ENCODE measurements at regions not wholly inside any gene's neighbourhood (a gene's known extent, or its start where the extent isn't known, plus 50 kb on each side); places are given as distances from the start of the nearest gene placed in this dataset.

GRCh38 chr6:77074037-77074713, 389.1 kb downstream of the HTR1B start:
- Histone ChIP-seq H4K20me1 (ENCODE audit: insufficient read depth, low read length) (no peaks in the 10 kb centered on the region), H3K27ac (ENCODE audit: extremely low read length, insufficient read depth, low read length) (no peak overlapping the region), H3K27me3 (ENCODE audit: control insufficient read depth in 1 of 2, insufficient read depth in 2 of 2, low read length in 2 of 2) (no peaks in the 10 kb centered on the region), H3K36me3 (replicated peaks in 1 of 2; ENCODE audit: control insufficient read depth in 1 of 2, insufficient read depth in 2 of 2, low read length in 2 of 2) (no peaks in the 10 kb centered on the region), H3K4me3 (replicated peaks in 1 of 3; ENCODE audit: insufficient read depth in 1 of 3, low read depth in 2 of 3, low read length in 3 of 3) (no peak overlapping the region), H3K9me3 (ENCODE audit: low read length) (peaks cover 5% of the 10 kb centered on the region), H3K4me2 (ENCODE audit: low read depth, low read length) (no peak overlapping the region), H2AFZ (ENCODE audit: low read length) (no peak overlapping the region), H3K4me1 (ENCODE audit: insufficient read depth, low read length) (no peaks in the 10 kb centered on the region), H3K9ac (ENCODE audit: insufficient read depth, low read depth, low read length) (no peak overlapping the region), H3K79me2 (ENCODE audit: insufficient read depth, low read length) (no peaks in the 10 kb centered on the region)
- in situ Hi-C loops (cut with HindIII; ENCODE audit: extremely low pct_ligation_motif_present, low pct_unique_long_range_greater_than_20kb) (no loop called here), intact Hi-C loops (cut with micrococcal nuclease; ENCODE audit: unreplicated experiment) (no loop called here)
- FAIRE-seq = no peak
- TF ChIP-seq ATF5 (CRISPR knock-in tag; IDR thresholded peaks at IDR 0.05; ENCODE audit: low read depth) (no peak), SCMH1 (CRISPR knock-in tag; IDR thresholded peaks at IDR 0.05; ENCODE audit: borderline replicate concordance) (no peak), SSRP1 (CRISPR knock-in tag; IDR thresholded peaks at IDR 0.05) (no peak), HNF1B (CRISPR knock-in tag; IDR thresholded peaks at IDR 0.05) (no peak), MATR3 (CRISPR knock-in tag; IDR thresholded peaks at IDR 0.05) (no peak), ZNF784 (CRISPR knock-in tag; IDR thresholded peaks at IDR 0.05; ENCODE audit: borderline replicate concordance) (no peak), ZNF547 (CRISPR knock-in tag; IDR thresholded peaks at IDR 0.05) (no peak), MED13 (CRISPR knock-in tag; IDR thresholded peaks at IDR 0.05) (no peak), TCF12 (IDR thresholded peaks at IDR 0.05) (no peak), TCF12 (CRISPR knock-in tag; IDR thresholded peaks at IDR 0.05) (no peak), NR1H2 (CRISPR knock-in tag; IDR thresholded peaks at IDR 0.05; ENCODE audit: borderline replicate concordance, low read depth) (no peak), SATB2 (CRISPR knock-in tag; IDR thresholded peaks at IDR 0.05) (no peak), SMAD9 (CRISPR knock-in tag; IDR thresholded peaks at IDR 0.05) (no peak), TBX3 (IDR thresholded peaks at IDR 0.05; ENCODE audit: borderline replicate concordance) (no peak), POLR2AphosphoS2 (IDR thresholded peaks at IDR 0.05; ENCODE audit: low read depth, low read length) (no peak), JUN (CRISPR knock-in tag; IDR thresholded peaks at IDR 0.05) (no peak), PLSCR1 (CRISPR knock-in tag; IDR thresholded peaks at IDR 0.05; ENCODE audit: borderline replicate concordance) (no peak), ZNF180 (CRISPR knock-in tag; IDR thresholded peaks at IDR 0.05; ENCODE audit: borderline replicate concordance, low read depth) (no peak), KMT2A (CRISPR knock-in tag; IDR thresholded peaks at IDR 0.05) (no peak)
- TF ChIP-seq, protein P1, sequence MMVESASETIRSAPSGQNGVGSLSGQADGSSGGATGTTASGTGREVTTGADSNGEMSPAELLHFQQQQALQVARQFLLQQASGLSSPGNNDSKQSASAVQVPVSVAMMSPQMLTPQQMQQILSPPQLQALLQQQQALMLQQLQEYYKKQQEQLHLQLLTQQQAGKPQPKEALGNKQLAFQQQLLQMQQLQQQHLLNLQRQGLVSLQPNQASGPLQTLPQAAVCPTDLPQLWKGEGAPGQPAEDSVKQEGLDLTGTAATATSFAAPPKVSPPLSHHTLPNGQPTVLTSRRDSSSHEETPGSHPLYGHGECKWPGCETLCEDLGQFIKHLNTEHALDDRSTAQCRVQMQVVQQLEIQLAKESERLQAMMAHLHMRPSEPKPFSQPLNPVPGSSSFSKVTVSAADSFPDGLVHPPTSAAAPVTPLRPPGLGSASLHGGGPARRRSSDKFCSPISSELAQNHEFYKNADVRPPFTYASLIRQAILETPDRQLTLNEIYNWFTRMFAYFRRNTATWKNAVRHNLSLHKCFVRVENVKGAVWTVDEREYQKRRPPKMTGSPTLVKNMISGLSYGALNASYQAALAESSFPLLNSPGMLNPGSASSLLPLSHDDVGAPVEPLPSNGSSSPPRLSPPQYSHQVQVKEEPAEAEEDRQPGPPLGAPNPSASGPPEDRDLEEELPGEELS (CRISPR knock-in tag; IDR thresholded peaks at IDR 0.05) = no peak
- ATAC-seq = no peak
- CTCF ChIA-PET (ENCODE audit: low intra/inter-chr PET ratio, low total read pairs) = no interaction called here
- WGBS (ENCODE audit: low lambda C conversion rate) = 3% methylated on average over 7 of the region's 7 CpGs
- DNase-seq (ENCODE audit: low spot score) = no peak
- POLR2A ChIA-PET = no interaction called here
- no TSS peak for BruUV-seq (replicated peaks)

All from HepG2 (cell line).